IgD-negative memory B cell (primary cell): ENCODE measurements at regions not wholly inside any gene's neighbourhood (a gene's known extent, or its start where the extent isn't known, plus 50 kb on each side); places are given as distances from the start of the nearest gene placed in this dataset.
A peak's percentile ranks its signal among the peaks of the same experiment; 100 is the strongest.

ENCODE experiments used
- H3K27ac Mint-ChIP-seq, 3 donors: one replicate each; pipeline ENCODE4 v1.8.0; 2020 to 2022; ENCODE audit warnings: mild to moderate bottlenecking in 3 of 3, mixed read lengths in 3 of 3, moderate library complexity in 1 of 3
- H3K27me3 Mint-ChIP-seq: one replicate; pipeline ENCODE4 v1.8.0; 2021; ENCODE audit warnings: mixed read lengths
- H3K36me3 Mint-ChIP-seq: one replicate; pipeline ENCODE4 v1.8.0; 2020; ENCODE audit warnings: mild to moderate bottlenecking, mixed read lengths
- H3K4me1 Mint-ChIP-seq, 3 donors: one replicate each; pipeline ENCODE4 v1.8.0; 2020 to 2022; ENCODE audit warnings: mixed read lengths in 3 of 3, mild to moderate bottlenecking in 1 of 3
- H3K4me3 Mint-ChIP-seq, 4 donors: one replicate each; pipeline ENCODE4 v1.8.0; 2020 to 2022; ENCODE audit warnings: mild to moderate bottlenecking in 4 of 4, mixed read lengths in 4 of 4, moderate library complexity in 3 of 4
- H3K9me3 Mint-ChIP-seq, 3 donors: one replicate each; pipeline ENCODE4 v1.8.0; 2020 to 2021; ENCODE audit warnings: mixed read lengths in 3 of 3, mild to moderate bottlenecking in 1 of 3

DNA sequence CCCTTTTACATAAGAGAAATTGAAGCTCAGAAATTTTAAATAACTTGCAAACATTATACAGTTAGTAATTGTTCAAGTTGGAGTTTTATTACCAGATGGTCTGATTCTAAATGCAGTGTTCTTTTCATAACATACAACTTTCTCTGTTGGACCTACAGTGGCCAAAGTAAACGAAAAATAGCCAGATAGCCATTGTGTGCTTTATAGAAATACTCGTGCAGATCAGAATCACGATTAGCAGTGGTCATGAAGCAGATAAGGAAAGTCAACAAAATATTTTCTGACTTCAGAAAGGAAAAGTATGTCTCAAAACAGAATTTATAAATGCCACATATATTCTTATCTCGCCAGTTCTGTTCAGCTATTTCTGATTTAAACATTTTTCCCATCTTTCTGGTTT is 436.9 kb downstream of the CNTN6 start:
- H3K4me1 Mint-ChIP-seq: peaks cover 0 to 11% (median 0%) of the 10 kb centered on the region in 3 donors
- no peak overlapping the region for H3K4me3 Mint-ChIP-seq
- no peak overlapping the region for H3K27ac Mint-ChIP-seq
- H3K9me3 Mint-ChIP-seq: peaks cover 0 to 4% (median 2%) of the 10 kb centered on the region in 3 donors
- H3K36me3 Mint-ChIP-seq: no peaks in the 10 kb centered on the region
- no peaks in the 10 kb centered on the region for H3K27me3 Mint-ChIP-seq

DNA sequence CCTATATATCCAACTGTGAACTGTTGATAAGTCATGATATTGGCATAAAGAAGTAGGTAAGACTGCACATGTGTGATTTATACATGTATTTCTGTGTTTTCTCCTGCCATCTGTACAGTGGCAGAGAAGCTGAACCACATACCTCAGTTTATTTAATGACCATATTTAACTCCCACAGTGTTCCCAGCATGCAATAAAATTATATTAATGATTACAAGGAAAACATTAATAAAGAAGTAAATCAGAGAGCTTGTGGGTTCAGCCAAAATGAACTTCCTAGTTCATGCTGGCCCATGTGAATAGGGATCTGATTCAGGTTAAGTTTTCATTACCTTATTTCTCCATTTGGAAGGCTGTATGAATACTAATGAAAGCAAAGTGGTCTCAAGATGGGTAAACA is 439.2 kb downstream of the CNTN6 start:
- no peak overlapping the region for H3K4me3 Mint-ChIP-seq
- H3K27me3 Mint-ChIP-seq: no peaks in the 10 kb centered on the region
- peaks cover under 1 to 4% (median 3%) of the 10 kb centered on the region in 3 donors for H3K9me3 Mint-ChIP-seq
- H3K27ac Mint-ChIP-seq: no peak overlapping the region
- no peaks in the 10 kb centered on the region for H3K36me3 Mint-ChIP-seq
- H3K4me1 Mint-ChIP-seq: peaks cover 0 to 11% (median 0%) of the 10 kb centered on the region in 3 donors

DNA sequence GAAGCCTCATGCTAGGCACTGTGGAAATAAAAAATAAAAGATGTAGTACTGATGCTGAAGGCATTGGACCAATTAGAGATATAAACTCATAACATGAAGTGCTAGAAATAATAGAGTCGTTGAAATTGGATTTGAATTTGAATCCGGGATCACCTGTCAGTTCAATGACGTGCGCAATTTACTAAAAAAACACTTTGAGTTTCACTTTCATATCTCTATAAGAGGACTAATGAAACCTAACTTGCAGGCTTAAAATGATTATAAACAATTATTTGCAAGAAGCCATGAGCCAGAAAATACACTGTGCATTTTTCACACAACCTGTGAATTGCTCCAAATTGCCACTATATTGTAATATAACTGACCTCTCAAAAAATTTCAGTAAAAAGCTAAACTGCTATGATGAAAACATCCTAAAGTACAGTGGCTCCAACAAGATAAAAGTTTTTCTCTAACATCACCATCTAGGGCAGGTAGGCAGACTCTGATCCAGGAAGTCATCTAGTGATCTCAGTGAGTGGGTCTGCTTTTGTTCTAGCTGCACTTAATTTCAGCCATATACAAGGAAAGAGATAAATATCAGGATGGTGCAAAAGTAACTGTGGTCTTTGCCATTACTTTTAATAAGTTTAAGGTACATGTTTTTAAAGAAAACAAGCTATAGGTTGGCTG is 440.2 kb downstream of the CNTN6 start:
- H3K4me1 Mint-ChIP-seq: peaks cover 0 to 11% (median 0%) of the 10 kb centered on the region in 3 donors
- H3K4me3 Mint-ChIP-seq: peak overlapping the region in 1 of 4 donors; percentile 18
- H3K27ac Mint-ChIP-seq: no peak overlapping the region
- no peaks in the 10 kb centered on the region for H3K27me3 Mint-ChIP-seq
- H3K9me3 Mint-ChIP-seq: peaks cover 3 to 4% (median 4%) of the 10 kb centered on the region in 3 donors
- no peaks in the 10 kb centered on the region for H3K36me3 Mint-ChIP-seq

DNA sequence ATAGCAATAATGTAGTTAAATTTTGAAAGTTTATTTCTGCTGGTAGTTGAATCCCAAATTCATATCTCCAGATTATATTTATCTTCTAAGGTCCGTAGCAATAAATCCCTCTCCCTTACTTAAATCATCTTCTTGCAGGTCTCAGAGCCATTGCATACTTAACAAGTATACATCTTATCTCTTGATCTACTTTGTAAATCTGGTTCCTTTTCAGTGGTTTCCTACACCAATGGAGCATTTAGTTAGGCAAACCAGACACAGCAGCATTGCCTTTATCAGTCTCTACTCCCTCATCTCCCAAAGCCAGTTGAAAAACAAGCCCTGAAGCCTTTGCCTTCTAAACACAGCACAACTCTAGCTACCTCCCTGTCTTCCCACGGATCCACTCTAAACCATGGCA is 440.9 kb downstream of the CNTN6 start:
- Mint-ChIP-seq H3K9me3 (peaks cover 4 to 5% (median 4%) of the 10 kb centered on the region in 3 donors), H3K27me3 (no peaks in the 10 kb centered on the region)

DNA sequence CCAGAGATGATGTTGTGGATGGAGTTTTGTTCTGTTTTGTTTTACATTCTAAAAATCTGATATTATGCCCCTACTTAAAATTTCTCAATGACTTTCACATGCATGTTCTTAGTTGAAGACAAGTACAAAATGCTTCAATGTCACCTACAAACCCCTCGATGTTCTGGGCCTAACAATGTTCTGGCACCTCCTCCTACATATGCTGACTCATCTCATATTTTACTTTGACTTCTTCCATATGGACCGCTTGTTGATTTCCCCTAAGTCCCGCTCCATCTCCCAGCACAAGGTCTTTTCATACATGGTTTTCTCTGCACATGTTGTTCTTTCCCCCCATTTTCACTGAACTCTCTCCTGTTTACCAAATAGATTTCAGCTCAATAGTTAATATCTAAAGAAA is 441.4 kb downstream of the CNTN6 start:
- Mint-ChIP-seq H3K27ac (peak overlapping the region in 1 of 3 donors; percentile 21), H3K36me3 (no peaks in the 10 kb centered on the region), H3K4me3 (no peak overlapping the region), H3K27me3 (no peaks in the 10 kb centered on the region), H3K4me1 (peaks cover 0 to 11% (median 0%) of the 10 kb centered on the region in 3 donors), H3K9me3 (peaks cover 4 to 9% (median 6%) of the 10 kb centered on the region in 3 donors)

More for the DNA sequence above, 440.9 kb downstream of the CNTN6 start:
- peak overlapping the region in 1 of 3 donors; percentile 21 for H3K27ac Mint-ChIP-seq
- H3K4me1 Mint-ChIP-seq: peaks cover 0 to 11% (median 0%) of the 10 kb centered on the region in 3 donors
- H3K4me3 Mint-ChIP-seq: no peak overlapping the region
- H3K36me3 Mint-ChIP-seq: no peaks in the 10 kb centered on the region

DNA sequence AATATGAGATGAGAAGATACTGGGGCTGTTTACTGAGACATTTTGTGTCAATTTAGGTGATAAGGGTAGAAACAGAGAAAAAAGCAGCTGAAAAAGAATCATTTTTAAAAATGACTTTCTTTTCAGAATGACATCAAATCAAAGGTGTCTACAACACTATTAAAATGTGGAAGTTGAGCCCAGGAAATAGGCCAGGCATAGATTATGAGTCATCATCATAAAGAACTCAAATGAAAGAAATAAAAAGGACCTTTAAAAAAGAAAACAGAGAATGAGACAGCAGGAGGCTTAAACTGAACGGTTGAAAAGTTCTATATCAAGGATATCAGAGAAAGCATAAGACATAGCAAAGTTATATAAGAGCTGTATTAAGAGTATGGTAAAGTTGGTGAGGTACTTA is 442.5 kb downstream of the CNTN6 start:
- Mint-ChIP-seq H3K4me3 (no peak overlapping the region), H3K27ac (no peak overlapping the region), H3K9me3 (peaks cover 4 to 9% (median 6%) of the 10 kb centered on the region in 3 donors), H3K4me1 (peaks cover 0 to 11% (median 0%) of the 10 kb centered on the region in 3 donors), H3K36me3 (no peaks in the 10 kb centered on the region), H3K27me3 (no peaks in the 10 kb centered on the region)

DNA sequence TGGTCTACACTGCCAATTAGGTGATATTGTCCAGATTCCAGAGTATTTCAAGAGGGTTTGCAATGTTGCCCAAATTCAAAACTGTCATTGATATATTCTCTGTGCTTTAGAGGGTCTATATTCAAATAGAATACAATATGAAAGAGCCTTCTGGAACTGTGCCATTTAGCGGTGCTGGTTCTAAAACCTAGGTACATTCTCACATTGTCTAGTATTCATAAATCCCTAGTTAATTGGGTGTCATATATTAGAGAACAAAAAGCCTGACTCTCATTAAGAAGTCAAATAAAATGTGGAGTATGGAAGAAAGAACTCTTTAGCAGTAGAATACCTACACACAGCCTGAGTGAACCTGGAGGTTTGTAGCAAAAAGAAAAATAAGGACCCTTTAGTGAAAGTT is 447.9 kb downstream of the CNTN6 start:
- no peak overlapping the region for H3K4me3 Mint-ChIP-seq
- no peak overlapping the region for H3K27ac Mint-ChIP-seq
- peaks cover 1 to 9% (median 4%) of the 10 kb centered on the region in 3 donors for H3K9me3 Mint-ChIP-seq
- no peaks in the 10 kb centered on the region for H3K4me1 Mint-ChIP-seq
- H3K36me3 Mint-ChIP-seq: no peaks in the 10 kb centered on the region
- H3K27me3 Mint-ChIP-seq: no peaks in the 10 kb centered on the region

DNA sequence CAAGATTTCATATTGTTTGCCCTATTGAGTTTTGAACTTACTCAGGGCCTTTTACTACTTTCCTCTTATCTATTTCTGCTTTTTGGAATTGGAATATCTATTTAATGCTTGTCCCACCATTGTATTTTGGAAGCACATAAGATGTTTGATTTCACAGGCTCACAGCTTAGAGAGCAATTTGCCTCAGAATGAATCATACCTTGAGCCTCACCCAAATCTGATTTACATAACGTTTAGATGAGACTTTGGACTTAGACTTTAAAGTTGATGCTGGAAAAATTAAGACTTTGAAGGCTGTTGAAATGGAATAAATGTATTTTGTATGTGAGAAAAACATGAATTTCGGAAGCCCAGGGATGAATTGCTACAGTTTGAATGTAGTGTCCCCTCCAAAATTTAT is 458.9 kb downstream of the CNTN6 start:
- Mint-ChIP-seq H3K36me3 (no peaks in the 10 kb centered on the region), H3K4me3 (no peak overlapping the region), H3K27ac (no peak overlapping the region), H3K9me3 (peaks cover 0 to 2% (median 0%) of the 10 kb centered on the region in 3 donors), H3K4me1 (no peaks in the 10 kb centered on the region), H3K27me3 (no peaks in the 10 kb centered on the region)

DNA sequence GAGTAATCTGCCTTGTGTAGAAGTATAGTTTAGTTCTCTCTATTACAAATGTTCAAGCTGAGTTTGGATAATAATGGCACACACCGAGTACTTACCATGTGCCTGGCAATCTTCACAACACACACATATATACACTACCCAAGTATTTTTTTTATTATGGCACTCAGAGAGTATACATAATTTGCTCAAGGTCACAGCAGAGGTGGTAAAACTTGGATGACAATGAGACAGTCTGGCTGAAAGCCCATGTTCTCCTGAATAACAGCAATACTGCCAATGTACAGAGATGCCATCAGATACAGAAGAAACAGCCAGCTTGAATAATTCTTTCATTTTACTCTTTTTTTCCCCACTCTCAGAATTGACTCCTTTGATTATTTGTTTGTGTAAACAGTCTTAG is 460.0 kb downstream of the CNTN6 start:
- Mint-ChIP-seq H3K9me3 (peaks cover 0 to 2% (median 0%) of the 10 kb centered on the region in 3 donors), H3K4me1 (no peaks in the 10 kb centered on the region), H3K27me3 (no peaks in the 10 kb centered on the region), H3K27ac (no peak overlapping the region), H3K36me3 (no peaks in the 10 kb centered on the region), H3K4me3 (no peak overlapping the region)

DNA sequence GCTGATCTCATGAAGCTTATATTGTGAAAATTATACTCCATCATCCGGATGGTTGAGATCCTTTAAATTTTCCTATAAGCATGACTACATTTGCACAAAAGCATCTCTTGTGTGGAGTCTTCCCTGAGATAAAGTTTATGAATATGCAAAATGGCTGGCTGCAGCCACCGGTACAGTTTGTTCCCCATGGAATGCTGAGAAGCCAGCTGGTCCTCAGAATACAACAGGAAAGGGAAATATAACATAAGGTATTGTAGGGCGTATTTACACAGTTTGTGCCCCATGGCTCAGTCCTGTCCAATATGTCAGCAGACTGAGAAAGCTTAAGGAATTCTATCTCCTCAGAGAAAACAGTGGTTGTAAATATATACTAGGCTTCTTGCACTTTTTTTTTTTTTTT is 468.6 kb downstream of the CNTN6 start:
- Mint-ChIP-seq H3K4me3 (no peak overlapping the region), H3K4me1 (no peaks in the 10 kb centered on the region), H3K27ac (no peak overlapping the region), H3K36me3 (no peaks in the 10 kb centered on the region), H3K27me3 (no peaks in the 10 kb centered on the region), H3K9me3 (peaks cover 2 to 4% (median 3%) of the 10 kb centered on the region in 3 donors)

DNA sequence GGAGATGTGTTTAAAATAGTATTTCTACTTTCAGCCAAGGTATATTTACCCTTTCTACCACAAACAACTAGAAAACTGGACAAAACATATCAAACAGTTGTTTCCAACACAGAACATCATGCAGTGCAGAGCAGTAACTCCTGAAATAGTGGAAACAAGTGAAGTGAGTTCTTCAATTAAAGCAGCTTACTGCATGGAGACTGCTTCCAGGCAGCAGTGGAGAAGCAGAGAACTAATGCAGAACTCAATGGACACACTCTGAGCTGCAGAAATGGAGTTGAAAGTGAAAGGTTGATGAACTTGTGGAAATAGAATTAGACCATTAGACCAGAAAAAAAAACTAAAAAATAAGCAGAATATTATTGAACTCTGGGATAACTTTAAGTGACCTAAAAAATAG is 478.9 kb downstream of the CNTN6 start:
- Mint-ChIP-seq H3K36me3 (no peaks in the 10 kb centered on the region), H3K4me1 (no peaks in the 10 kb centered on the region), H3K9me3 (peaks cover 2 to 10% (median 3%) of the 10 kb centered on the region in 3 donors), H3K27me3 (peaks cover 2% of the 10 kb centered on the region), H3K27ac (no peak overlapping the region), H3K4me3 (no peak overlapping the region)

DNA sequence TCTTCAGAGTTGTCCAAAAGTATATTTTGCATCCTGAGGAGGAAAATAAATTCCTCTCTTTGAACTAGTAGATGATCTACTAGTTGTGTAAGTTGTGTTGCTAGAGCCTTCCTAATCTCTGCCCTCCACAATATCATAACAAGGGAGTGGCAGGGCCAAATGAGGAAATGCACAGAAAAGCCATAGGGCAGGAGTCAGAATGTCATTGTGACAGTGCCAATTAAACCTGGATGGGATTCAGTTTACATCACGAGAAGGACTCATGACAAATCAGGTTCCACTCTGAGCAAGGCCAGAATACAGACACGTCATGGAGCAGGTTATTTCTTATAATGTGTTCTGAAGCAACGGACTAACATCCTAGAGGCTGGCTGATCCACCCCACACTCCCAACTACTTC is 483.2 kb downstream of the CNTN6 start:
- H3K27me3 Mint-ChIP-seq: peaks cover 2% of the 10 kb centered on the region
- no peak overlapping the region for H3K27ac Mint-ChIP-seq
- H3K36me3 Mint-ChIP-seq: no peaks in the 10 kb centered on the region
- no peaks in the 10 kb centered on the region for H3K4me1 Mint-ChIP-seq
- H3K9me3 Mint-ChIP-seq: peaks cover 0 to 10% (median 3%) of the 10 kb centered on the region in 3 donors
- H3K4me3 Mint-ChIP-seq: no peak overlapping the region

DNA sequence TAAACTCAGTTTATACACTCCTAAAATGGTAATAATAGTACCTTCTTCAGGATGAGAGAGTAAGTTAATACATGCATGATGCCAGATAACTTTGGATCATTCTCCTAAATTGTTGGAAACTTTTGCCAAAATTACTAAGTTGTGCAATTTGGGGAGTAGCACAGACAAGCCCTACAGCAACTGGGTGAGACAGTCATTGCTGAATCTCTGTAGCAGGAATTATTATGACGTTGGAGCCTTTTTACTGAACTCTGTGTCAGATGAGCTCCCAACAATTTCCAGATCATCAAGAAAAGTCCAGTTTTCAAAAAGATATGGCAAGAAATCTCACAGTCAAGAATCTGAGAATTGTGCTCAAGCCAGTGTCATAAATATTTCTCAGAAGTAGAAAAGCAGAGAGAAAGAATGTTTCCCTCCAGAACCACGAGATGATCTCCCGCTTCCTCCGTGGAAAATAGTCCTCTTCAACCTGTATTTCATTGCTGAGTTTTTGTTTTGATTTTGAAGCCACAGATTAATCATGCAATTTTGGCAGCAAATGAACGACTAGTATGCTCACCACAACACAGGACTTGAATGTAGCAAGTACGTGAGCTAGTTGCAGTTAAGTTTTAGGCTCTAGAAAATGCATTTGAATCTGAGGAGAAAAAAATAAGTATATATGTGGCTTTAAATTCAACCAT is 485.4 kb downstream of the CNTN6 start:
- no peaks in the 10 kb centered on the region for H3K4me1 Mint-ChIP-seq
- no peak overlapping the region for H3K27ac Mint-ChIP-seq
- peaks cover 0 to 3% (median 3%) of the 10 kb centered on the region in 3 donors for H3K9me3 Mint-ChIP-seq
- peaks cover 2% of the 10 kb centered on the region for H3K27me3 Mint-ChIP-seq
- no peaks in the 10 kb centered on the region for H3K36me3 Mint-ChIP-seq
- no peak overlapping the region for H3K4me3 Mint-ChIP-seq

DNA sequence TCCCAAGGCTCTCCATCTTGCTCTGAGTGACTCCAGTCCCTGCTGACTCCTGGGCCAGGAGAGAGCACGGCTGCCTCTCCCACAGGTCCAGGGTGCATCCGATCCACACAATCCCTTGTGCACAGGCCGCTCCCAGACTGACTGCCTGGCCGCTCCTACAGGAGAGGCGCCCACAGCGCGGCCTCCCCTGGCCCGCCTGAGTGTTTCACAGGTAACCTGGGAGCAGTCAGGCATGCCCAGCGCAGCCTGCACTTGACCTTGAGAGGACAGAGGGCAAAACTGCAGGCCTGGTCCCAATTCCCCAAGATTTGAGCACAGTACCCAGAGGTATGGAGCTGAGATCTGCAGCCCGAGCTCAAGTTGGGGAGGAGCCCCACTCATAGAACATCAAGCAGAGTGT is 490.2 kb downstream of the CNTN6 start:
- H3K27me3 Mint-ChIP-seq: no peaks in the 10 kb centered on the region
- no peak overlapping the region for H3K27ac Mint-ChIP-seq
- no peak overlapping the region for H3K4me3 Mint-ChIP-seq
- no peaks in the 10 kb centered on the region for H3K36me3 Mint-ChIP-seq
- H3K9me3 Mint-ChIP-seq: peaks cover 4 to 9% (median 7%) of the 10 kb centered on the region in 3 donors
- no peaks in the 10 kb centered on the region for H3K4me1 Mint-ChIP-seq

DNA sequence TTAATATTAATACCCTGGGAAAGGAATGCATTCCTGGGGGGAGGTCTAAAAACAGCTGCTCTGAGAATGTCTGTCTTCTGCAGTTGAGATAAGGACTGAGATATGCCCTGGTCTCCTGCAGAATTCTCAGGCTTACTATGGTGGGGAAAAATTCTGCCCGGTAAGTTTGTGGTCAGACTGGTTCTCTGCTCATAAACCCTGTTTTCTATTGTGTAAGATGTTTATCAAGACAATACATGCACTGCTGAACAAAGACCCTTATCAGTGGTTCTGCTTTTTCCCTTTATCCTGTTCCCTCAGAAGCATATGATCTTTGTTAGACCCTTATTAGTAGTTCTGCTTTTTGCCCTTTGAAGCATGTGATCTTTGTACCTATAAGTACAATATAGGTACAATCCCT is 494.6 kb downstream of the CNTN6 start:
- no peak overlapping the region for H3K4me3 Mint-ChIP-seq
- no peak overlapping the region for H3K27ac Mint-ChIP-seq
- H3K27me3 Mint-ChIP-seq: no peaks in the 10 kb centered on the region
- H3K4me1 Mint-ChIP-seq: no peaks in the 10 kb centered on the region
- H3K36me3 Mint-ChIP-seq: no peaks in the 10 kb centered on the region
- peaks cover 4 to 30% (median 12%) of the 10 kb centered on the region in 3 donors for H3K9me3 Mint-ChIP-seq
